ENCODE measurements at regions not wholly inside any gene's neighbourhood (a gene's known extent, or its start where the extent isn't known, plus 50 kb on each side); places are given as distances from the start of the nearest gene placed in this dataset.

DNA sequence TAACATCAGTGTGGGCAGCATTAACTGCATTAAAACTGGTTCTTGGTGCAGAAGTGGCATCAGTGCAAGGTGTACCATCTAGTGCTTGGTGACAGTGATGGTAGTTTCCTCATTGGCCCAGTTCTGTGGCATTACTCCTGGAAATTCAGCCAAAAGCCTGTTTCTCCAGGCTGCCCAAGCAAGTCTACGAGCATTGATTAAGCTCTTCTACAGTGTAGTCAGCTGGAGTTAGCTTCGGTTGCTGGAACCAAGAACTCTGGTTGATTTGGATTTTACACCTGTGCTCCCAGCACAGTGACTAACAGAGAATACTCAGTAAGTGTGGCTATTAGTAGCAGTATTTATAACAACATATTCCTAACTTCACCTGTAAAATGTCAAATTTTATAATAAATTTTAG, 84.9 kb upstream of the ZDHHC17 start:
- TF ChIP-seq, protein P1, sequence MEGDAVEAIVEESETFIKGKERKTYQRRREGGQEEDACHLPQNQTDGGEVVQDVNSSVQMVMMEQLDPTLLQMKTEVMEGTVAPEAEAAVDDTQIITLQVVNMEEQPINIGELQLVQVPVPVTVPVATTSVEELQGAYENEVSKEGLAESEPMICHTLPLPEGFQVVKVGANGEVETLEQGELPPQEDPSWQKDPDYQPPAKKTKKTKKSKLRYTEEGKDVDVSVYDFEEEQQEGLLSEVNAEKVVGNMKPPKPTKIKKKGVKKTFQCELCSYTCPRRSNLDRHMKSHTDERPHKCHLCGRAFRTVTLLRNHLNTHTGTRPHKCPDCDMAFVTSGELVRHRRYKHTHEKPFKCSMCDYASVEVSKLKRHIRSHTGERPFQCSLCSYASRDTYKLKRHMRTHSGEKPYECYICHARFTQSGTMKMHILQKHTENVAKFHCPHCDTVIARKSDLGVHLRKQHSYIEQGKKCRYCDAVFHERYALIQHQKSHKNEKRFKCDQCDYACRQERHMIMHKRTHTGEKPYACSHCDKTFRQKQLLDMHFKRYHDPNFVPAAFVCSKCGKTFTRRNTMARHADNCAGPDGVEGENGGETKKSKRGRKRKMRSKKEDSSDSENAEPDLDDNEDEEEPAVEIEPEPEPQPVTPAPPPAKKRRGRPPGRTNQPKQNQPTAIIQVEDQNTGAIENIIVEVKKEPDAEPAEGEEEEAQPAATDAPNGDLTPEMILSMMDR (IDR thresholded peaks at IDR 0.05; ENCODE audit: low read depth, low read length): no peak
- TF ChIP-seq POLR2A (IDR thresholded peaks at IDR 0.05; ENCODE audit: extremely low read depth, insufficient read length): no peak
- TF ChIP-seq, protein P2, sequence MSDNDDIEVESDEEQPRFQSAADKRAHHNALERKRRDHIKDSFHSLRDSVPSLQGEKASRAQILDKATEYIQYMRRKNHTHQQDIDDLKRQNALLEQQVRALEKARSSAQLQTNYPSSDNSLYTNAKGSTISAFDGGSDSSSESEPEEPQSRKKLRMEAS (IDR thresholded peaks at IDR 0.05; ENCODE audit: low read depth, low read length): no peak
- no peak for TF ChIP-seq MYC (IDR thresholded peaks at IDR 0.05; ENCODE audit: low read depth, low read length)
